GM18870 (cell line): ENCODE measurements at regions not wholly inside any gene's neighbourhood (a gene's known extent, or its start where the extent isn't known, plus 50 kb on each side); places are given as distances from the start of the nearest gene placed in this dataset.

Source experiments
- ATAC-seq: cut with Tn5 transposase; IDR thresholded peaks from one replicate; pipeline ENCODE4 v1.9.1; 2021; ENCODE audit warnings: moderate library complexity; ENCODE audit not compliant: unreplicated experiment

GRCh38 chr5:136811551-136811950, 446.2 kb upstream of the TRPC7 start:
- no peak for ATAC-seq

DNA sequence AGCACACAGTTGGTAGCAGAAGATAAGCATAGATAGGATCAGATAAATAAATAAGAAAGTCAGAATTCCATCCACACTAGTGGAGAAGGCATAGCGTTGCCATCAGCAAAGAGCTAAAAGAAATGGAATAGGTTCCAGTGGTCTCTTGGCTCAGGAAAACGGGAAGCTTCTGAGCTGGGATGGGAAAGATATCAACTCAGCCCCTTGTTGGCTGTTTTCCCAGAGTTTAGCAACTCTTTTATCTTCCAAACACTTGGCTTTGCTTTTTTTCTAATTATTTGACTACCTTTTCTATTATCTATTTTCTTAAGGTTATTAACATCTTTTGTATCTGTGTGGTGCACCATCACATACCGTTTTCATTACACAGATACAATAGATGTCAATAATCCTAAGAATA, 445.7 kb upstream of the TRPC7 start:
- ATAC-seq: no peak

GRCh38 chr5:136810261-136810801, 445.0 kb upstream of the TRPC7 start:
- ATAC-seq: no peak

- ATAC-seq: no peak
Observed at GRCh38 chr5:136809382-136809781, 444.0 kb upstream of the TRPC7 start.

DNA sequence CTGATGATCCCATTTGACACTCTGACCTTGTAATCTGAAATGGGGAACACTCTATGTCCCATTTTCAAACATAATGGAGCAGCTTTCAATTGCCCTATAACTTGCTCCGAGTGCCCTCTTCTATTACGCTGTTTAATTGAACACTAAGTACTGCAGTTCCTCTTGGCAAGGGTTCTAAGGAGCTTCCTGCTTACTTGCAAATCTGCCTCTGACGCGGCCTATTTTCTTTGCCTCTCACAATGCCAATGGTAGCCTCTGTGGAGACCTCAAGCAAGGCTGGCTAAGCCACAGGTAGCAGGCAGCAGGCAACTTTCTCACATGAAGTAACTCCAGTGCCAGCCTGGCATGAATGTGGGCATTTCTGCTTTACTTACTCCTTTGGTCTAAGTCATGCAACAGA, 443.4 kb upstream of the TRPC7 start:
- no peak for ATAC-seq

- no peak for ATAC-seq
Observed at GRCh38 chr5:136805466-136805865, 440.1 kb upstream of the TRPC7 start.

GRCh38 chr5:136802383-136802782, 437.0 kb upstream of the TRPC7 start:
- ATAC-seq: no peak

DNA sequence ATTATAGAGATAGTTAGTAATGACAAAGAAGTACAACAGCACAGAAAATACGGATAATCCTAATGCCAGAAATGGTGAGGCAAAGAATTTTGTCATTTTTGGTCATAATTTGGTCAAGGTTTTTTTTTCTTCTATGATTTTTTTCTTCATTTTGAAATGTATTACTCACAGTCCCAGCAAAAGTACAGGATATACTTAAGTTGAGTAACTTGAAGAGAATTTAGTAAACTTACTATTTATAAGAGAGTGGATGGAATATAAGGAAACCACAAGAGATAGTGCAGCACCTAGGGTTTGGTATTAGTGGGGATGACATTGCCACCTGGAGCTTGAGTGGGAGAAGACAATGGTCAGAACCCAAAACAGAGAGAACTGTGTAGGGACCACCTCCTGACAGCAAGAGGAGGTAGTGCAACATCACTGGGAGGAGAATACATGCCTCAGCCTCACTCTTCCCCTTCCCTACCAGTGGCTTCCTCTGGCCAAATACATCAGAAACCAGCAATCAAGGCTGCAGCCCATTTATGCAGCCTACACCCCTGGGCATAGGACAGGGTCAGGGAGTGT, 434.5 kb upstream of the TRPC7 start:
- no peak for ATAC-seq

DNA sequence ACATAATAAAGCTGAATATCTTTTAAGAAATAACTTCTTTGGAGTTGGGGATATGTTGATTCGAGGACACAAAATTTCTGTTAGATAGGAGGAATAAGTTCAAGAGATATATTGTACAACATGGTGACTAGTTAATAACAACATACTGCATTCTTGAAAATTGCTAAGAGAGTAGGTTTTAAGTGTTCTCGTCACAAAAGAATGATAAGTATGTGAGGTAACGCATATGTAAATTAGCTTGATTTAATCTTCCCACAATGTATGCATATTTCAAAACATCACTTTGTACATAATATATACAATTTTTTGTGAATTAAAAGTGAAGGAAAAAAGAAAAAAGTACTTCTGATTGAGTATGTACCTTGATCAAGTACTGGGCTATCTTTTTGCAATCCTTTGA, 428.0 kb upstream of the TRPC7 start:
- ATAC-seq: no peak

- no peak for ATAC-seq
Observed at GRCh38 chr5:136781464-136781863, 416.1 kb upstream of the TRPC7 start.

DNA sequence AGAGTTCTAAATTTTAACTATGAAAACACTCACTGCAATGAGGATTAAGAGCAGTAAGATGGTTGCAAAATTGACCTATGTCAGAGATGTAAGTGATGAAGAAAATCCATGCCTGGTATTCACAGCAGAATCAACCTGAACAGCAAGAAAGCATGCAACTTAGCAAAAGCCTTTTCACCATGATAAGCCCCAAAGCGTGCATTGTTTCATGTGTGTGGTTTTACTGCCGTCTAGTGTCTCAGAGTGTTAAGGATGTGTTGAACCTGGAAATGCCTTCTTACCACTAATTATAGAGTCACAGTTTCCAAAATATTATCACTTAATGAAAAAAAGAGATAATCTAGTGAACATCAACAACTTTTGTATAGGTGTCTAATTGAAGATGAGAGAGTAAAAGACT, 415.2 kb upstream of the TRPC7 start:
- ATAC-seq: no peak

DNA sequence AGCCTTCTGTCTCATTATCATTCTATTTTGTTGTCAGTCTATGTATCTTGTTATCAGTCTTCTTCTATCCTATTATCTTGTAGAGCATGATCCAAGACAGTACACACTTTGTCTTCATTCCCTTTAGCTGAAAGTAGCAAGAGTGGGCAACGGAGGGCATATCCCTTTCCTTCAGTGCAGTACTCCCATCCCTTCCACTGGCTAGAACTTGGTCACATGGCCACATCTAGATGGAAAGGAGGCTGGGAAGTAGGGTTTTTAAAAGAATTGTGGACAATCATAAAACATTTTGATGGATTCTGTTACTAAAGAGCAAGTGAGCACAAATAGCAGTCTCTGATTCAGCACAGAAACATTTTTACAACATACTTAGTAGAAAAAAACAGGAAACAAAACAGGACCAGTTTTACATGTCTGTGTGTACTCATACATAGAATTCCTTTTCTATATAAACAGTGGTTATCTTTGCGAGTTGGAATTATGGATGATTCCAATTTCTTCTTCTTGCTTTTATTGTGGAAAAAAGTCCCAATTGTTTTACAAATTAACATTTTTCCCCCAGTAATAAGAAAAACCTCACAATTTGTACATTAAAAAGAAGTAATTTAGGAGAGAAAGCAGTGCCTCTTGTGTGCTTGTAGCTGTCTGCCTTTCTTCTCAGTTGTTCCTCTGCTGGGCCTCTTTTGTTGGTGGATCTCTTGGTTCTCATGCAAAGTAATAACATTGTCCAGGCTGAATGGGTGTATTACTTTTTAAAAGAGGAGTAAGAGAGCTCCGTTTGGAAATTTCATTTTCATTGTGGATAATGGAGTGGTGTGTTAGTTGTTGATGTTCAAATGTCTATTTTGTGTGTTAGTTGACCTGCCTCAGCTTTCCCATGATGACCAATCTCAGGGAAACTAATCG, 410.9 kb upstream of the TRPC7 start:
- no peak for ATAC-seq

DNA sequence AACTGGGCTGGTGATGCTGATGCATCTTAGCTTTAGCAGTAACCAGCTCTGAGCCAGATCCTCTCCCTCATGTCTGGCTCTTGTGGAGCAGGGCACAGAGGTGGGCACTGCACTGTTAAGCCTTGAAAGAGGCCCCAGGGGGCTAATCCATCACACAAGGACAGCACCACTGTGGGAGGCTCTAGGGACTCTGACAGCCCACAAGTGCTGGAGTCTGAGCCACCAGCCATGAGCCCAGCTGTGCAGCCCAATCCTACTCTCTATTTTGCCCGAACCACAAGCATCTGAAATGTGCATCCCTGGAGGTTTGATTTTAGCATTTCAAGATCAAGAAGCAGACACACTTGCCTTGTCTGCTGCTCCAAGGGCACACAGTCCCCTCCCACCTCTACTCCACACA, 407.1 kb upstream of the TRPC7 start:
- no peak for ATAC-seq

DNA sequence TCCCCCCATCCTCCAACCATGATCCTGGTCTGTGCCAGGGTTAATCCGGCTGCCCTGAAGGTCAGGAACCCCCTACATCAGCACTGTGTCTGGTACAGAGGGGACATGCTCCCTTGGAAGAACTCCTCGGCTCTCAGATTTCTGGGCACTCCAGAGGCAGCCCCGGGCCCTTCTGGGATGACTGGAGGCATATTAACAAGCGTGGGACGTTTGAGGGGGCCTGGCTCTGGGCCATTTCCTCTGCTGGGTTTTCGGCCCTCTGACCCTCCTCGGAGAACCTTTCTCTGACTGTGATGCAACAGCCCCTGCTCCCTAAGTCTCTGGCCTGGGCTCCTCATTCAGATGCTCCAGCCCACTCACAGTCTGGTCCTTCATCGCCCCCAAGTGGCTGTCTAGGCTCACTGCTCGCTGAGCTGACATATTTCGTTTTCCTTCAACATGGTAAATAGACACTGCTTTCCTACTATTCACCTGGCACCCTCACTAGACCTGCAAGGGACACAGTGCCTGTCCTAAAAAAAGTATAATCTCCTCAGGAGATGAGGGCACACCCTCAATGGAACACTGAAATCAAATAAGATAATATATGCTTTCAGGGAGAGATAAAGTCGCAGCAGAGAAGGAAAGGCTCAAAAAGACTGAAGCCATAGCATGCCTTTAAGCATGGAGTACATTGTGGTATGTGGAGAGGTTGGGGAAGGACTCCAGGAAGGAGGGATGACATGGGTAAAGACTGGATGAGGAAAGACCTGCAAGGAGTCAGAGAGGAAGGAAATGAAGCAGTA, 404.7 kb upstream of the TRPC7 start:
- ATAC-seq: peak; percentile 82

DNA sequence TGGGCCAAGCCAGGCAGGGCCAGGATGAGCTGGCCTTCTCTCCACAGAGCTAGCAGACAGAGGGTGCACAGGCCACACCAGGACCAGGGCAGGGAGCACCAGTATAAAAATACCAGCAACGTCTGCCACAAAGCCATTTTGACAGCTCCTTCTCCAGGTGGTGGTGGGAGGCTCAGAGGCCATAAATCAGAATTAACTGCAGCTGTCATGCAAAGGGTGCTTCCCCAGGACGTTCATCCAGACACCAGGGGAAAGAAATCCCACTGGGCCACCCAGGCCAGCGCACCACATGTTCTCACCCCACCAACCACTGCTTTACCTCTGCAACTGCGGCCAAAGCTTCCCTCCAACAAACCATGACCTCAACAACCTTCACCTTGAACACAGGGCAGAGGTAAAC, 403.7 kb upstream of the TRPC7 start:
- no peak for ATAC-seq

DNA sequence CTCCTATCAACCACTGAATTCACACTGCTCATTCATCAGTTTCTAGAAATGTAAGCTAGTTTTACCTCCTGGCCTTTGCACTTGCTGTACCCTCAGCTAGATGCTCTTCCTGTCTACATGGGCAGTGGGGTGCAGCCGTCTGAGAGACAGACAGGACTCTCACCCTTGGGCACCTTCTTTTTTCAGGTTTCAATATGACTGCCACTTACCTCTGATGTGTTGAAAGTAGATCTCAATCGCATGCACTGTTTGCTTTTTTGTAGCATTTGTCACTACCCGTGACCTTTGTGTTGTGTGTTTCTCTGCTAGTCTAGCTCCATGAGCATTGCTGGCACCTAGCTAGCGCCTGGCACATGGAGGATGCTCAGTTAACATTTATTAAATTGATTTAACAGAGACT, 403.1 kb upstream of the TRPC7 start:
- ATAC-seq: peak; percentile 70

DNA sequence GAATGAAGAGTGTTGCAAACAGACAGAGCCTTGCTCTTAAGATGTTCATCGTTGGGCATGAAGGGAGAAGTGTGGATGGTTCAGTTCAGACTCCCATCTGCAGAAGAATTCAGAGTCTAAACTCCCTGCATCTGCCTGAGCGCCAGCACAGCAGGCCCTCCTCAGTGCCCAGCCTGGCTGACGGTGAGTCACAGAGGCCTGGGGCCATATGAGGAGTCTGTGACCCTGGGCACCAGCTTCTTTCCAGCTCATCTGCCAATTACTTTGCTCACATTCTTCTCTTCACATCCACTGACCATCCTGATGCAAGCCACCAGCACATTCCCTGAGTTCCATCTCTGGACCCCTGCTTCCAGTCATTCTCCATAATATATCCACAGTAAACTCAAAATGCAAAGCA, 401.1 kb upstream of the TRPC7 start:
- ATAC-seq: no peak

GRCh38 chr5:136764601-136765000, 399.3 kb upstream of the TRPC7 start:
- no peak for ATAC-seq

GRCh38 chr5:136763548-136763947, 398.2 kb upstream of the TRPC7 start:
- ATAC-seq: no peak

DNA sequence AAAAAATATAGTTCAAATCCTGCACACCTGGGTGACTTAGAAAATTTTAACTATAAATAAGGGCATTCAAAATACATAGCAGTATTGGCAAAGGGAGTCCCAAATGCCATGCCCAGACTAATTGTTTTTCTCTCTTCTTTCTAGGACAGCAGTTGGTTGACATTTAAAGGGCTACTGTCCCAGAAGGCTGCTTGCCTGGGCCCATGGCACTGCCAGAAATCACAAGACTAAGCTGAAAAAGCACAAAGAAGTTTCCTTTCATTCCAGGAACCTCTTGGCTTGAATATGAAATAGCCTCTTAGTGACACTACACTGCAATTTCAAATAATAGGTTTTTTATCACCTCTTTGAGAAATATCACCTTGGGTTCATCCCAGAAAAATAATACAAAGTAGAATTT, 388.9 kb upstream of the TRPC7 start:
- no peak for ATAC-seq

DNA sequence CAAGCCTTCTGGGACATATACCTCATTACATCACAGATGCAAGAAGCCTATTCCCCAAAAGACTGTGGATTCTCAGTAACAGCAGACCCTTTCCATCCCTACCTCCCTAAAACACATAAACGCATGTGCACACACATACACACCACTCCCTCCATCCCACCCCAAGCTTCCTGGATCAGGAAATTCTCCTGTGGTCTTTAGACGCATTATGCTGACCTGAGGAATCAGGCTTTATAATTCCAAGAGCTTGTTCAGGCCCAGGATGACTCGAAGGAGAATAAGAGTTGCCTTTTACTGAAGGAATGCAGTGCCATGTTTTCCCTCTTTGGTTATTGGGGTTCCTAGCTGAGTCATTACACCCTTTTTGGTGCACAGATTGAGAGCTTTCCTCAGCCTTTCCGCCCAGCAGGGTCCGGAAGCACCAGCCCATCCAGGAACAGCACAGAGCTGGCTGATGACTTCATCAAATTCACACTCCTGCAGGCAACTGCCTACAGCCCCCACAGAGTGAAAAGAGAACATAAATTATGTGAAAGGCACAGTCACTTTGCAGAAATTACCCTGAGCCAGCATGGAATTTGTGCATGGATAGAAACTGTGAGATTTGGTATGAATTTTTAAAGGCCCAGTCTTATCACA, 385.0 kb upstream of the TRPC7 start:
- ATAC-seq: no peak
